Stimulated activated CD4-positive, alpha-beta T cell treated with anti-CD3 and anti-CD28 coated beads, Interleukin-1b, Interleukin-23, amount 100 ng/mL, for 4 hours (primary cell): ENCODE measurements at regions not wholly inside any gene's neighbourhood (a gene's known extent, or its start where the extent isn't known, plus 50 kb on each side); places are given as distances from the start of the nearest gene placed in this dataset.

Experiments used
- DNase-seq, 2 donors: peaks; one replicate each; pipeline ENCODE4 v3.0.0-alpha.2; 2020; ENCODE audit warnings: low read depth in 2 of 2

GRCh38 chr15:96672629-96673028 is 342.1 kb downstream of the NR2F2 start:
- DNase-seq: no peak

GRCh38 chr15:96678386-96678785 is 347.9 kb downstream of the NR2F2 start:
- DNase-seq: no peak

- DNase-seq: no peak
These were observed 357.0 kb downstream of the NR2F2 start for GRCh38 chr15:96687388-96688107.

GRCh38 chr15:96690733-96691132 is 360.2 kb downstream of the NR2F2 start:
- no peak for DNase-seq

- DNase-seq: no peak
These were observed 362.3 kb downstream of the NR2F2 start for GRCh38 chr15:96692826-96693225.

- DNase-seq: no peak
These were observed 363.0 kb downstream of the NR2F2 start for GRCh38 chr15:96693515-96693914.

GRCh38 chr15:96693990-96694517 is 363.6 kb downstream of the NR2F2 start:
- DNase-seq: no peak

- DNase-seq: no peak
These were observed 364.9 kb downstream of the NR2F2 start for GRCh38 chr15:96695426-96695825.

- no peak for DNase-seq
These were observed 369.4 kb downstream of the NR2F2 start for GRCh38 chr15:96699871-96700401.

GRCh38 chr15:96700555-96700954 is 370.1 kb downstream of the NR2F2 start:
- no peak for DNase-seq

GRCh38 chr15:96701443-96701842 is 370.9 kb downstream of the NR2F2 start:
- DNase-seq: no peak

GRCh38 chr15:96701877-96702276 is 371.4 kb downstream of the NR2F2 start:
- DNase-seq: no peak

- DNase-seq: no peak
These were observed 372.1 kb downstream of the NR2F2 start for GRCh38 chr15:96702589-96702988.

- DNase-seq: no peak
These were observed 372.6 kb downstream of the NR2F2 start for GRCh38 chr15:96703091-96703490.

GRCh38 chr15:96703794-96704550 is 373.5 kb downstream of the NR2F2 start:
- no peak for DNase-seq

- no peak for DNase-seq
These were observed 385.6 kb downstream of the NR2F2 start for GRCh38 chr15:96716075-96716474.

- DNase-seq: no peak
These were observed 386.0 kb downstream of the NR2F2 start for GRCh38 chr15:96716478-96716877.

GRCh38 chr15:96720251-96720650 is 389.8 kb downstream of the NR2F2 start:
- no peak for DNase-seq

GRCh38 chr15:96720656-96721055 is 390.2 kb downstream of the NR2F2 start:
- no peak for DNase-seq

- no peak for DNase-seq
These were observed 398.1 kb downstream of the NR2F2 start for GRCh38 chr15:96728591-96728990.

- no peak for DNase-seq
These were observed 402.2 kb downstream of the NR2F2 start for GRCh38 chr15:96732704-96733103.

- no peak for DNase-seq
These were observed 403.2 kb downstream of the NR2F2 start for GRCh38 chr15:96733721-96734120.
